Mucosa of descending colon (tissue), 3 donors: ENCODE measurements at regions not wholly inside any gene's neighbourhood (a gene's known extent, or its start where the extent isn't known, plus 50 kb on each side); places are given as distances from the start of the nearest gene placed in this dataset.

ENCODE experiments used
- ATAC-seq: fragments of 200-7000 bp; cut with Tn5 transposase; one replicate; pipeline ENCODE4 v1.9.1; 2020; ENCODE audit warnings: mild to moderate bottlenecking, moderate library complexity
- DNase-seq, 3 donors: peaks; one replicate each; pipeline ENCODE4 v3.0.0-alpha.2; 2020
- H3K36me3 ChIP-seq: fragments of 200-600 bp; one replicate; pipeline ENCODE4 v1.8.0; 2021; ENCODE audit warnings: low read depth, mild to moderate bottlenecking
- H3K4me1 ChIP-seq: fragments of 200-600 bp; one replicate; pipeline ENCODE4 v1.8.0; 2021; ENCODE audit warnings: low read depth, mild to moderate bottlenecking
- H3K4me3 ChIP-seq: fragments of 200-600 bp; one replicate; pipeline ENCODE4 v1.8.0; 2021; ENCODE audit warnings: mild to moderate bottlenecking
- H3K9me3 ChIP-seq: fragments of 200-600 bp; one replicate; pipeline ENCODE4 v1.8.0; 2021; ENCODE audit warnings: mild to moderate bottlenecking
- CTCF ChIP-seq: fragments of 200-600 bp; IDR thresholded peaks from one replicate; pipeline ENCODE4 v1.8.0; 2022; ENCODE audit warnings: antibody characterized with exemption, mild to moderate bottlenecking
- intact Hi-C, 2 donors: fragments of 100-400 bp; cut with DNase I in 1 of 2; cut with micrococcal nuclease in 1 of 2; formaldehyde crosslinking; loops; one replicate each; pipeline versions ENCODE4 v1.11.0 to v1.11.1; 2022; cut with DNase I, micrococcal nuclease
- donor health status: DM: no; HTN: no; CAD: no; lungs with moderate emphysema.
- donor health status: DM: no; HTN: no; CAD: no.
- donor health status: DM: no; HTN: yes; CAD: no.

GRCh38 chr10:4004990-4005389, 220.0 kb upstream of the KLF6 start:
- intact Hi-C loops, result no loop called here
- Histone ChIP-seq H3K4me1 (no peaks in the 10 kb centered on the region), H3K36me3 (no peaks in the 10 kb centered on the region), H3K4me3 (no peak overlapping the region), H3K9me3 (no peaks in the 10 kb centered on the region)
- TF ChIP-seq CTCF, result no peak
- ATAC-seq (no peak), DNase-seq (no peak)

GRCh38 chr10:4004144-4004543, 219.1 kb upstream of the KLF6 start:
- H3K36me3 ChIP-seq, result no peaks in the 10 kb centered on the region
- no peak overlapping the region for H3K4me3 ChIP-seq
- ATAC-seq, result no peak
- no peak for DNase-seq
- no peak for TF ChIP-seq CTCF
- intact Hi-C loops, result no loop called here
- H3K4me1 ChIP-seq, result no peaks in the 10 kb centered on the region
- no peaks in the 10 kb centered on the region for H3K9me3 ChIP-seq

- ATAC-seq, result no peak
- DNase-seq, result no peak
- no peaks in the 10 kb centered on the region for H3K9me3 ChIP-seq
- no peaks in the 10 kb centered on the region for H3K4me1 ChIP-seq
- intact Hi-C loops, result no loop called here
- TF ChIP-seq CTCF, result no peak
- no peaks in the 10 kb centered on the region for H3K36me3 ChIP-seq
- H3K4me3 ChIP-seq, result no peak overlapping the region
Measured at GRCh38 chr10:4003348-4003973, 218.5 kb upstream of the KLF6 start.

GRCh38 chr10:4001811-4002210, 216.8 kb upstream of the KLF6 start:
- Histone ChIP-seq H3K9me3 (no peaks in the 10 kb centered on the region), H3K4me3 (no peak overlapping the region), H3K4me1 (no peaks in the 10 kb centered on the region), H3K36me3 (no peaks in the 10 kb centered on the region)
- ATAC-seq (no peak), DNase-seq (no peak)
- no peak for TF ChIP-seq CTCF
- intact Hi-C loops, result no loop called here

GRCh38 chr10:3999642-4000041, 214.6 kb upstream of the KLF6 start:
- ATAC-seq, result no peak

More at GRCh38 chr10:3999642-4000041, 214.6 kb upstream of the KLF6 start:
- H3K9me3 ChIP-seq, result no peaks in the 10 kb centered on the region
- no peaks in the 10 kb centered on the region for H3K36me3 ChIP-seq
- no peak for DNase-seq
- no peak overlapping the region for H3K4me3 ChIP-seq
- intact Hi-C loops, result no loop called here
- H3K4me1 ChIP-seq, result no peaks in the 10 kb centered on the region
- TF ChIP-seq CTCF, result no peak
